GM12864 (cell line): ENCODE measurements at regions not wholly inside any gene's neighbourhood (a gene's known extent, or its start where the extent isn't known, plus 50 kb on each side); places are given as distances from the start of the nearest gene placed in this dataset.

ENCODE experiments used
- DNase-seq: peaks from one replicate; pipeline ENCODE4 v3.0.0-alpha.2; 2011; ENCODE audit warnings: low read depth
- H3K4me3 ChIP-seq: 2 replicates; pipeline ENCODE4 v1.5.1; 2011; ENCODE audit warnings: mild to moderate bottlenecking, low read depth, low read length, control low read depth
- TF ChIP-seq, protein P1 (sequence below): IDR thresholded peaks from 2 replicates; pipeline ENCODE4 v1.5.1; 2011; ENCODE audit warnings: low read depth, mild to moderate bottlenecking, moderate library complexity, low read length, control low read depth, inconsistent platforms; ENCODE audit errors: missing control alignments

DNA sequence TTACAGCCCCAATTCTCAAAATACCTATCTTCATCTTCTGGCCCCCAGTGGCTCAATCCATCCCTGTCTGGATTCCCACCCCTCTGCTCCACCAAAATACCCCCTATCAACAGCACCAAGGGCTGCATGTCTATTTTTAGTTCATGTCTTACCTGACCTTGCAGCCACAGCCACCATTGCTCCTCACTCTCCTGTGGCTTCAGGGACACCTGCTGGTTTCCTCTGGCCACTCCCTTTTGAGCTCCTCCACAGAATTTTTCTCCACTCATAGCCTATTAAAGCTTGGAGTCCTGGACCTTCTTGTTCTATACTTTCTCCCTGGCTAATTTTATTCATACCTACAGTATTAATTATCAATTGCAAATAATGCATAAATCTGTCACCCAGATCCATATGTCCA, 125.3 kb upstream of the NGF start:
- no peak overlapping the region for H3K4me3 ChIP-seq
- TF ChIP-seq, protein P1, sequence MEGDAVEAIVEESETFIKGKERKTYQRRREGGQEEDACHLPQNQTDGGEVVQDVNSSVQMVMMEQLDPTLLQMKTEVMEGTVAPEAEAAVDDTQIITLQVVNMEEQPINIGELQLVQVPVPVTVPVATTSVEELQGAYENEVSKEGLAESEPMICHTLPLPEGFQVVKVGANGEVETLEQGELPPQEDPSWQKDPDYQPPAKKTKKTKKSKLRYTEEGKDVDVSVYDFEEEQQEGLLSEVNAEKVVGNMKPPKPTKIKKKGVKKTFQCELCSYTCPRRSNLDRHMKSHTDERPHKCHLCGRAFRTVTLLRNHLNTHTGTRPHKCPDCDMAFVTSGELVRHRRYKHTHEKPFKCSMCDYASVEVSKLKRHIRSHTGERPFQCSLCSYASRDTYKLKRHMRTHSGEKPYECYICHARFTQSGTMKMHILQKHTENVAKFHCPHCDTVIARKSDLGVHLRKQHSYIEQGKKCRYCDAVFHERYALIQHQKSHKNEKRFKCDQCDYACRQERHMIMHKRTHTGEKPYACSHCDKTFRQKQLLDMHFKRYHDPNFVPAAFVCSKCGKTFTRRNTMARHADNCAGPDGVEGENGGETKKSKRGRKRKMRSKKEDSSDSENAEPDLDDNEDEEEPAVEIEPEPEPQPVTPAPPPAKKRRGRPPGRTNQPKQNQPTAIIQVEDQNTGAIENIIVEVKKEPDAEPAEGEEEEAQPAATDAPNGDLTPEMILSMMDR, result no peak
- DNase-seq, result no peak

GRCh38 chr1:115462566-115463076, 124.6 kb upstream of the NGF start:
- no peak overlapping the region for H3K4me3 ChIP-seq
- DNase-seq, result no peak
- TF ChIP-seq, protein P1, result no peak

GRCh38 chr1:115461526-115461925, 123.5 kb upstream of the NGF start:
- DNase-seq, result no peak
- H3K4me3 ChIP-seq, result no peak overlapping the region

DNA sequence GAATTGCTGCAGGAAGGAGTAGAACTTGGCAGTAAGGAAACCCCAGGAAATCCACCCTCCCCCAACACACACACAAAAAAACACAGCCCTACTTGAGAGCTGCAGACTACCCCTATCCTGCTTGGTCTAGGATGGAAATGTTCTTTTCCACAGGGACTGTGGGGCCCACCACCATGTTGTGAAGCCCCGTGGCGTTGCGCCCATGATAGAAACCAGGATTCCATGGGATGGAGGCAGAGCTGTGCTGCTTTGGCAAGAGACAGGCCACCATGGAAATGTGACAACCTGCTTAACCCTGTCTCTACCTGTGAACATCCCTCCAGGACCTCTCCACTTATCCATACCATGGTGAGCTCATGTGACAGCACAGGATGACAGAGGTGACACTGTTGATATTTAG, 121.1 kb upstream of the NGF start:
- TF ChIP-seq, protein P1, result no peak
- no peak for DNase-seq
- H3K4me3 ChIP-seq, result no peak overlapping the region

More at GRCh38 chr1:115461526-115461925, 123.5 kb upstream of the NGF start:
- TF ChIP-seq, protein P1, result no peak

DNA sequence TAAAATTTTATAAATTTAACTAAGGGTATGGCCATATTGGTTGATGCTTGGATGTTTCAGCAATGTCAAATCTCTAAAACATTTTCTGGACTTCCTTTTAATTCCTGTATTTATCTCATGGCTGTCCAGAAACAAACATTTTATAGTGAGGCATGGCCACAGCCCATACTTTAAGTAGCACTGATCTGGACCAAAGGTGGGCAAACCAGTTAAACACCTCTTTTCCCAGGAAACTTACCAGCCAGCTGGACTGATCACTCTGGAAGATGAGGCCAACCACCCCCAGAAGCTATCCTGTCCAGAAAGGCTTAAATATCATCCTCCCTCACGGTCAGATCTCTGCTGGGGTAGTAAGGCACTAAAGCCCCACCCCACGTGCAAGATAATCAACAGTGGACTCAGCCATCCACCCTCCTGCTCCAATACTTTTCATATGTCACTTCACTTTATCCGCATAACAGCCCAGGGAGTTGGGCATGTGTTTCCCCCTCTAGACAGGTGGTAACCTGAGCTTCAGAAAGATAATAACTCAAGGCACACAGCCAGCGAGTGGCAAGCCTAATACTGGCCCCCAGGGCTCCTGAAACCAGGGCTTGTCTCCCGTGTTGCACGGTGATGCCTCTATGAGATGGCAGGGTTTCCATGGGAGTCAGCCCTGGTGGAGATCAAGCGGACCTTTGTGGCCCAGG, 120.5 kb upstream of the NGF start:
- TF ChIP-seq, protein P1, result no peak
- H3K4me3 ChIP-seq, result no peak overlapping the region
- no peak for DNase-seq

DNA sequence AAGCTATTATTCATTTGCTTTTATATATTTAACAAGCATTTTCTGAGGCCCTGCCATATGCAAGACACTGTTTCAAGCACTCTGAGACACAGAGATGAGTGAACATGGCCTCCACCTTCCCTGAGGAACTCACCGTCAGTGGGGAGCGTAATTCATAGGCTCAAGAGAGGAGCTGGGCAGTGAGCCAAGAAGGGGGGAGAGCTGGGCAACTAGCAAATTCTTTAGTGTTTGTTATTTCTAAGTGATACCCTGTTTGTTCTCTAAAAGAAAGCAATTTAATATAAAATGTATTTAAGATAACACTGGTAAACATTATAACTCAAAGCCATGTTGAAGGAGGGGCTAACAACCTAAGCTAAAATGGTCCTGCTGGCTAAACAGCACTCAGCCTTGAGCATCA, 119.2 kb upstream of the NGF start:
- H3K4me3 ChIP-seq, result no peak overlapping the region
- TF ChIP-seq, protein P1, result no peak
- no peak for DNase-seq

DNA sequence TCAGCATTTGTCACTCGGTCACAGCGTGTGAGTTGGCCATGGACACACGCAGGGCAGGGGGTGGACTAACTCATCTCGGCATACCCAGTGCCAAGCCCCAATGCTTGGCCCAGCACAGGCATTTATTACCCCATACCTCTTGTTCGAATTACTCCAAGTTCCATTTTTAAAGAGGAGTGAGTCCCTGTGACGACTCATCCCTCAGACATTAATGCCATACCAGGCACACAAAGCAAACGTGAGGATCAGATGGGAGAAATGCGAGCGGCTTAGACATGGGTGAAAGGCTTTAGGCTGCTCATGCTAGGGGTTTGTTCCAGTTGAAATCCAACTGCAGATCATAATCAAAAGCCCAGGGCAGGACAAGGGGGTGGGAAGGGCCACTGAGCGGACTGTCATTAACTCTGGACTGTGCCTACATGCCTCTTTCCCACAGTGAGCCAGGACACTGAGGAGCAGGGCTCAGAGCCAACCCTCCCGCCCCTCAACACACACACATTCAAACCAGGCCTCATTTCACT, 118.5 kb upstream of the NGF start:
- no peak for DNase-seq
- TF ChIP-seq, protein P1, result no peak

More for the DNA sequence above, 118.5 kb upstream of the NGF start:
- H3K4me3 ChIP-seq, result no peak overlapping the region
